HFF-Myc (cell line): ENCODE measurements at regions not wholly inside any gene's neighbourhood (a gene's known extent, or its start where the extent isn't known, plus 50 kb on each side); places are given as distances from the start of the nearest gene placed in this dataset.

Source experiments
- DNase-seq: peaks from one replicate; pipeline ENCODE4 v3.0.0-alpha.2; 2011; ENCODE audit warnings: low read depth; ENCODE audit errors: extremely low read depth
- H3K4me3 ChIP-seq: replicated peaks from 2 replicates; pipeline ENCODE4 v1.5.1; 2011; ENCODE audit warnings: low read depth, mild to moderate bottlenecking, control low read depth, low read length
- CTCF ChIP-seq: IDR thresholded peaks from 2 replicates; pipeline ENCODE4 v1.5.1; 2012; ENCODE audit warnings: mild to moderate bottlenecking, low read depth, low read length, control low read depth; ENCODE audit errors: missing control alignments

GRCh38 chr2:216925636-216926366 lies 65.9 kb upstream of the TNP1 start:
- DNase-seq = no peak
- H3K4me3 ChIP-seq = no peak overlapping the region
- TF ChIP-seq CTCF = no peak

GRCh38 chr2:216925006-216925405 lies 65.1 kb upstream of the TNP1 start:
- H3K4me3 ChIP-seq = no peak overlapping the region
- TF ChIP-seq CTCF = no peak
- no peak for DNase-seq

- DNase-seq = no peak
- no peak for TF ChIP-seq CTCF
- H3K4me3 ChIP-seq = no peak overlapping the region
Observed at GRCh38 chr2:216923706-216924105, 63.8 kb upstream of the TNP1 start.

- no peak for DNase-seq
- H3K4me3 ChIP-seq = no peak overlapping the region
- no peak for TF ChIP-seq CTCF
Observed at GRCh38 chr2:216922175-216922780, 62.4 kb upstream of the TNP1 start.

- DNase-seq = no peak
- TF ChIP-seq CTCF = no peak
- no peak overlapping the region for H3K4me3 ChIP-seq
Observed at GRCh38 chr2:216920937-216921456, 61.1 kb upstream of the TNP1 start.

GRCh38 chr2:216920143-216920876 lies 60.4 kb upstream of the TNP1 start:
- TF ChIP-seq CTCF = no peak
- H3K4me3 ChIP-seq = no peak overlapping the region
- DNase-seq = no peak
